ENCODE measurements at regions not wholly inside any gene's neighbourhood (a gene's known extent, or its start where the extent isn't known, plus 50 kb on each side); places are given as distances from the start of the nearest gene placed in this dataset.

DNA sequence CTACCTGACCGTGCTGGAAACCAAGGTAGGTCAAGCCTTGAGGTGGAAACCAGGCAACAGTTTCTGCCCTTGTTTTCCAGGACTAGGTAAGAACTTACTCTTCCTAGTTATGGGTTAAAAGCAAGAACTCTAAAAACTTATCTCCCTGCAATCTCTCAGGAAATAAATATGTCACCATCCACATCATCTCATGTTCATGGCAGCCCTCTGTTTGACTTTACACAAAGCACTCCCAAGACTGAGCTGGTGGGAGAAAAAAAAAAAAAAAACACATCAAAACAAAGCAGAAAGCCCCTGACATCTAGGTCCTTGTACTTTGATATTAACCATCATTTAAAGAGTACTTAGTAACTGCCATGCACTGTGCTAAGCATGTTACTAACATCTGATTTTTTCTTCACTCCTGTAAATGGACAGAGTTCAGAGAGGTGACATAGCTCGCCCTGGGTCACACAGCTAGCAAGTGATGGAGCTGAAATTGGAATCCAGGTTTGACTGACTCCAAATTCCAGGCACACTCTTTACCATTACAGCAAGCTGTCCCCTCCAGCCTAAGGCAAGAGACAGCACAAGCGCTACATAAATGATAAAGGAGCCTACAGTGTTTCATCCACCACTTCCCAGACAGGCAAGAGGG is 102.8 kb upstream of the NOCT start:
- TF ChIP-seq, protein P1, sequence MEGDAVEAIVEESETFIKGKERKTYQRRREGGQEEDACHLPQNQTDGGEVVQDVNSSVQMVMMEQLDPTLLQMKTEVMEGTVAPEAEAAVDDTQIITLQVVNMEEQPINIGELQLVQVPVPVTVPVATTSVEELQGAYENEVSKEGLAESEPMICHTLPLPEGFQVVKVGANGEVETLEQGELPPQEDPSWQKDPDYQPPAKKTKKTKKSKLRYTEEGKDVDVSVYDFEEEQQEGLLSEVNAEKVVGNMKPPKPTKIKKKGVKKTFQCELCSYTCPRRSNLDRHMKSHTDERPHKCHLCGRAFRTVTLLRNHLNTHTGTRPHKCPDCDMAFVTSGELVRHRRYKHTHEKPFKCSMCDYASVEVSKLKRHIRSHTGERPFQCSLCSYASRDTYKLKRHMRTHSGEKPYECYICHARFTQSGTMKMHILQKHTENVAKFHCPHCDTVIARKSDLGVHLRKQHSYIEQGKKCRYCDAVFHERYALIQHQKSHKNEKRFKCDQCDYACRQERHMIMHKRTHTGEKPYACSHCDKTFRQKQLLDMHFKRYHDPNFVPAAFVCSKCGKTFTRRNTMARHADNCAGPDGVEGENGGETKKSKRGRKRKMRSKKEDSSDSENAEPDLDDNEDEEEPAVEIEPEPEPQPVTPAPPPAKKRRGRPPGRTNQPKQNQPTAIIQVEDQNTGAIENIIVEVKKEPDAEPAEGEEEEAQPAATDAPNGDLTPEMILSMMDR (IDR thresholded peaks at IDR 0.05; ENCODE audit: insufficient read depth, low read length, severe bottlenecking), result no peak

DNA sequence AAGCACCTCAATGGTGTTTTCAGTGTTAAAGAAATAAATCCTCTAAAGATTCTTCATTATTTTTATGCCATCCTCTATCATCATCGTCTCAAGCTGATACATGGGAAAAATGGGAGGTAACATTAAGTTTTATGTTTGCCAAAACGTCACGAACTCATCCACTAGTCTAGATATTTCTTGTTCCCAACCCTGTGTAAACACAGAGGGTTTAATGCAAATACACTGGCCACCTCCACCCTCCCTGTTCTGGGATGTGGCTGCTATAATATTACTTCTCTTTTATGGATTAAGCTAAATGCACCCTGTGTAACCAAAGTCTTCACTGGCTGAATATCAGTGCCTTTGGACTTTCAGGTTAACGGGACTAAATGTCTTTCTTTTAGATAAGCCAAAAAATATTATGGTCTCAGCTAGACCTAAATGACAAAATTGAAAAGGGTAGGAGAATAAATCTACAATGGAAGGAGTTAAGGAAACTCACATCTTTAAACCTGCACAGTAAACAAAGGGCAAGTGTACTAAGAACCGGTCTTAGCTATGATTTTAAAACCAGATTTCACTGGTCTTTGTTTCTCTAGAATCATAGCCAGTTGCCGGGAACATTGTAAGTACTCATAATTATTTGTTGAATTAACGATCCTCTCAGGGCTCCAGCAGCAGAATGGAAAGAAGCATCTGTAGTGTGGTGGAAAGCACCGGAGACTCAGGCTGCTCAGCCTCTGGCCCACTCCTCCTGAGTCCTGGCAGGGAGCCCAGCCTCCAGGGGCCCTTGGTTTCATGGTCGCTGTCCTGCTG is 103.5 kb upstream of the NOCT start:
- TF ChIP-seq, protein P1 (IDR thresholded peaks at IDR 0.05; ENCODE audit: insufficient read depth, low read length, severe bottlenecking), result no peak

More for the DNA sequence above, 102.8 kb upstream of the NOCT start:
- no peak overlapping the region for H3K4me3 ChIP-seq (ENCODE audit: low read depth, low read length)
- H3K36me3 ChIP-seq (ENCODE audit: control insufficient read depth, insufficient read depth, low read length), result no peaks in the 10 kb centered on the region
- no peak for FAIRE-seq
- H3K27me3 ChIP-seq (ENCODE audit: control insufficient read depth, insufficient read depth, low read length), result no peaks in the 10 kb centered on the region
- no peak for DNase-seq (ENCODE audit: low read depth)

DNA sequence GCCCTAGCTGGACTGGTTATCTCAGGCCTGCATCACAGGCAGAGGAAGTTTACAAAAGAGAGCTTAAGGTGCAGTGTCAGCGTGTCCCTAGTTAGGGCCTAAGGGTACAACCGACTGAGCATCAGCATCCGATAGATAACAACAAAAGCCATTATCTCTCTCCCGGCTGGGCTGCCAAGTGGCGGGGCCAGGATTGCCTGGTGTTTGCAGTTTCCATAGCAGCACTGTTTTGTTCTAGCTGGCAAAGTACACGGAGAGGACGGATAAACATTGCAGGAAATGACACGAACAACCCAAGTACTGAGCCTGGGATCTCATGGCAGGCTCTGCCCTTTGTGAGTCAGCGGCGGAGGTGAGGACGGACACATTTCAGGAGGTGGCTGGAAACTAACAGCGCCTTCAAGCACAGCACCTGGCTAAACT is 104.7 kb upstream of the NOCT start:
- Histone ChIP-seq H3K36me3 (ENCODE audit: control insufficient read depth, insufficient read depth, low read length) (no peaks in the 10 kb centered on the region), H3K4me3 (ENCODE audit: low read depth, low read length) (no peak overlapping the region), H3K27me3 (ENCODE audit: control insufficient read depth, insufficient read depth, low read length) (no peaks in the 10 kb centered on the region)
- peak; percentile 97 for FAIRE-seq
- TF ChIP-seq, protein P1 (IDR thresholded peaks at IDR 0.05; ENCODE audit: insufficient read depth, low read length, severe bottlenecking), result no peak
- peak; percentile 97 for DNase-seq (ENCODE audit: low read depth)

More for the DNA sequence above, 103.5 kb upstream of the NOCT start:
- Histone ChIP-seq H3K4me3 (ENCODE audit: low read depth, low read length) (no peak overlapping the region), H3K36me3 (ENCODE audit: control insufficient read depth, insufficient read depth, low read length) (no peaks in the 10 kb centered on the region), H3K27me3 (ENCODE audit: control insufficient read depth, insufficient read depth, low read length) (no peaks in the 10 kb centered on the region)
- FAIRE-seq, result no peak
- DNase-seq (ENCODE audit: low read depth), result peak; percentile 45

DNA sequence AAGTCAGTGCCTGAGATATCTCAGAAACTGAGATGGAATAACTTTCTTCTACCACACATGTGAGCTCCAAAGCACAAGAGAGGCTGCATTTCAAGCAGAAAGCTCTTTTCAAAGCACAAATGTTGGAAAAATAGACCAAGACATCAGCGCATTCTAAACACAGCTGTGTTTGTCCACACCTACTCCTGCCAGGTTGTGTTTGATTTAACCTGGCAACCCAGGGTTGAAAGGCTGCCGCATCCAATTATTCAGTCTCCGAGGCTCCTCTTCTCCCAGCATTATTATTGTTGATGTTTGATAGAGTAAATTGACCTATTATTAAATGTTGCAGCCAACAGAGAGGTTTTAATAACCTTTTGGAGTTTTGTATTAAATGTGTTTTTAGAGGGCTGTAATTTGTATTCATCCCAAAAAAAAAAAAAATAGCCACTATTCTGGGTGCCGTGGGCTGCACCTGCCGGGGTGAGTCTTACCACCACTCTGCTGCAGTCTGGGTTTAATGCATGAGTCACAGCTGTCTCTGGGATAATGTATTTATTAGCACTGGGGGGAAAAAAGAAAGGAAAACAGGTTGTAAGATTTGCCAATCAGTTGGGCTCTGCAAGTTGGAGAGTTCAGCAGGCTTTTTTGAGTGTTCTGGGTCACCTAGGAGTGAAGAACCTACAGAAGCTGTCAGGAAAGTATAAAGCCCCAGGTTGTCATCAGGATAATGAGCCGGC is 105.2 kb upstream of the NOCT start:
- DNase-seq (ENCODE audit: low read depth) (peak; percentile 79), FAIRE-seq (no peak)
- Histone ChIP-seq H3K4me3 (ENCODE audit: low read depth, low read length) (no peak overlapping the region), H3K27me3 (ENCODE audit: control insufficient read depth, insufficient read depth, low read length) (no peaks in the 10 kb centered on the region), H3K36me3 (ENCODE audit: control insufficient read depth, insufficient read depth, low read length) (no peaks in the 10 kb centered on the region)
- TF ChIP-seq, protein P1 (IDR thresholded peaks at IDR 0.05; ENCODE audit: insufficient read depth, low read length, severe bottlenecking), result no peak

DNA sequence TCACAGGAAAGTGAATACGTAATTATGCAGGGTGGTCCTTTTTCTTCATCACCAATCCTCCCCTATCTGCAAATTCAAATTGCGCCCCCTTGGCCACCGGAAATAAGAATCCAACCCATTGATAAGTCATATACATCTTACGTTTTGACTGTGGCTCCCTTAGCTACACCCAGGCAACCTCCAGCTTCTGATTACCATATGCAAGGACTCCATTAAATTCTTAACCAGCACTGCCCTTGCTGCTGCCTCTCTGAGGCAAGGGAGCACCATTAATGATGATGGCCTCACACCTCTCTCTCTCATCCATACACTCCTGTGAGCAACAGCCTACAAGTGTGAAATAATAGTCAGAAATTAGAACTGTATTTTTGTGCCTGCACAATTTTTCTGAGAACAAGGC is 106.0 kb upstream of the NOCT start:
- TF ChIP-seq, protein P1 (IDR thresholded peaks at IDR 0.05; ENCODE audit: insufficient read depth, low read length, severe bottlenecking), result no peak
- DNase-seq (ENCODE audit: low read depth) (no peak), FAIRE-seq (no peak)
- H3K36me3 ChIP-seq (ENCODE audit: control insufficient read depth, insufficient read depth, low read length), result no peaks in the 10 kb centered on the region
- H3K27me3 ChIP-seq (ENCODE audit: control insufficient read depth, insufficient read depth, low read length), result no peaks in the 10 kb centered on the region
- no peak overlapping the region for H3K4me3 ChIP-seq (ENCODE audit: low read depth, low read length)
